ENCODE measurements at regions not wholly inside any gene's neighbourhood (a gene's known extent, or its start where the extent isn't known, plus 50 kb on each side); places are given as distances from the start of the nearest gene placed in this dataset.

GRCh38 chr10:114723361-114723760 is 65.3 kb upstream of the ABLIM1 start:
- no peaks in the 10 kb centered on the region for H3K9me3 ChIP-seq (ENCODE audit: low read length)
- H2AFZ ChIP-seq (ENCODE audit: low read length), result no peak overlapping the region
- no peaks in the 10 kb centered on the region for H3K27me3 ChIP-seq (ENCODE audit: insufficient read depth, low read length)
- no peaks in the 10 kb centered on the region for H3F3A ChIP-seq (ENCODE audit: insufficient read depth, low read length)
- H3K4me1 ChIP-seq (ENCODE audit: insufficient read depth, low read length, severe bottlenecking), result no peaks in the 10 kb centered on the region
- no peaks in the 10 kb centered on the region for H3K9me2 ChIP-seq (ENCODE audit: low read depth, low read length)
- H3K4me2 ChIP-seq (ENCODE audit: low read length), result no peak overlapping the region
- H4K20me1 ChIP-seq (ENCODE audit: insufficient read depth, low read length), result no peaks in the 10 kb centered on the region
- no peak overlapping the region for H3K27ac ChIP-seq (ENCODE audit: low read depth, low read length, poor library complexity, severe bottlenecking)
- H3K9ac ChIP-seq (ENCODE audit: low read length), result no peak overlapping the region
- no peaks in the 10 kb centered on the region for H3K36me3 ChIP-seq (ENCODE audit: insufficient read depth, low read length)
- H3K79me2 ChIP-seq (ENCODE audit: insufficient read depth, low read length), result no peaks in the 10 kb centered on the region
- TF ChIP-seq EZH2 (IDR thresholded peaks at IDR 0.05; ENCODE audit: borderline replicate concordance, low read length) (no peak), CTCF (IDR thresholded peaks at IDR 0.05; ENCODE audit: low read length) (no peak)
- no peak overlapping the region for H3K4me3 ChIP-seq (ENCODE audit: low read depth, low read length, poor library complexity, severe bottlenecking)

GRCh38 chr10:114723991-114724715 is 66.1 kb upstream of the ABLIM1 start:
- TF ChIP-seq EZH2 (IDR thresholded peaks at IDR 0.05; ENCODE audit: borderline replicate concordance, low read length) (no peak), CTCF (IDR thresholded peaks at IDR 0.05; ENCODE audit: low read length) (no peak)
- Histone ChIP-seq H4K20me1 (ENCODE audit: insufficient read depth, low read length) (no peaks in the 10 kb centered on the region), H3K36me3 (ENCODE audit: insufficient read depth, low read length) (no peaks in the 10 kb centered on the region), H3K4me2 (ENCODE audit: low read length) (no peak overlapping the region), H3K4me1 (ENCODE audit: insufficient read depth, low read length, severe bottlenecking) (no peaks in the 10 kb centered on the region), H3K27ac (ENCODE audit: low read depth, low read length, poor library complexity, severe bottlenecking) (no peak overlapping the region), H3K9ac (ENCODE audit: low read length) (no peak overlapping the region), H2AFZ (ENCODE audit: low read length) (no peak overlapping the region), H3K4me3 (ENCODE audit: low read depth, low read length, poor library complexity, severe bottlenecking) (no peak overlapping the region), H3F3A (ENCODE audit: insufficient read depth, low read length) (no peaks in the 10 kb centered on the region), H3K27me3 (ENCODE audit: insufficient read depth, low read length) (no peaks in the 10 kb centered on the region), H3K79me2 (ENCODE audit: insufficient read depth, low read length) (no peaks in the 10 kb centered on the region), H3K9me2 (ENCODE audit: low read depth, low read length) (no peaks in the 10 kb centered on the region), H3K9me3 (ENCODE audit: low read length) (no peaks in the 10 kb centered on the region)

- H4K20me1 ChIP-seq (ENCODE audit: insufficient read depth, low read length), result no peaks in the 10 kb centered on the region
- no peaks in the 10 kb centered on the region for H3K36me3 ChIP-seq (ENCODE audit: insufficient read depth, low read length)
- H2AFZ ChIP-seq (ENCODE audit: low read length), result no peak overlapping the region
- TF ChIP-seq CTCF (IDR thresholded peaks at IDR 0.05; ENCODE audit: low read length), result no peak
- TF ChIP-seq EZH2 (IDR thresholded peaks at IDR 0.05; ENCODE audit: borderline replicate concordance, low read length), result no peak
- H3K27me3 ChIP-seq (ENCODE audit: insufficient read depth, low read length), result no peaks in the 10 kb centered on the region
- H3K9ac ChIP-seq (ENCODE audit: low read length), result no peak overlapping the region
- no peaks in the 10 kb centered on the region for H3K79me2 ChIP-seq (ENCODE audit: insufficient read depth, low read length)
- H3K4me3 ChIP-seq (ENCODE audit: low read depth, low read length, poor library complexity, severe bottlenecking), result no peak overlapping the region
- H3K27ac ChIP-seq (ENCODE audit: low read depth, low read length, poor library complexity, severe bottlenecking), result no peak overlapping the region
- H3K9me3 ChIP-seq (ENCODE audit: low read length), result no peaks in the 10 kb centered on the region
- H3K4me1 ChIP-seq (ENCODE audit: insufficient read depth, low read length, severe bottlenecking), result no peaks in the 10 kb centered on the region
- no peak overlapping the region for H3K4me2 ChIP-seq (ENCODE audit: low read length)
- H3K9me2 ChIP-seq (ENCODE audit: low read depth, low read length), result no peaks in the 10 kb centered on the region
- H3F3A ChIP-seq (ENCODE audit: insufficient read depth, low read length), result no peaks in the 10 kb centered on the region
These were observed 66.6 kb upstream of the ABLIM1 start for GRCh38 chr10:114724716-114725106.

All from OCI-LY1 (cell line).